ENCODE measurements at regions not wholly inside any gene's neighbourhood (a gene's known extent, or its start where the extent isn't known, plus 50 kb on each side); places are given as distances from the start of the nearest gene placed in this dataset.
"Not testable (repeated sequence)": the region's sequence is repeated elsewhere in the genome, so short reads cannot be mapped to it uniquely, and the experiment has no call there.

GRCh38 chr6:11379805-11380204 lies 147.3 kb upstream of the NEDD9 start:
- H3K4me3 ChIP-seq (ENCODE audit: low read length), result no peak overlapping the region
- DNase-seq, result no peak
- no peak overlapping the region for H2BK120ac ChIP-seq (ENCODE audit: low read depth, low read length)
- H4K5ac ChIP-seq (ENCODE audit: low read length), result no peak overlapping the region
- H2AK5ac ChIP-seq (ENCODE audit: low read length), result no peak overlapping the region
- H3K27me3 ChIP-seq (ENCODE audit: insufficient read depth, low read length, poor library complexity), result no peaks in the 10 kb centered on the region
- no peak overlapping the region for H3K23ac ChIP-seq (ENCODE audit: low read length)
- H3K9ac ChIP-seq (ENCODE audit: low read length), result no peak overlapping the region
- H3K56ac ChIP-seq (ENCODE audit: low read length), result no peak overlapping the region
- no peaks in the 10 kb centered on the region for H3K79me2 ChIP-seq (ENCODE audit: control insufficient read depth, insufficient read depth, low read length)
- H3K79me1 ChIP-seq (ENCODE audit: low read length), result no peaks in the 10 kb centered on the region
- H4K8ac ChIP-seq (ENCODE audit: low read depth, low read length), result no peak overlapping the region
- peaks cover 8% of the 10 kb centered on the region for H3K4me1 ChIP-seq (ENCODE audit: control insufficient read depth, low read depth, low read length)
- H3K27ac ChIP-seq (ENCODE audit: low read depth, low read length), result no peak overlapping the region
- no peaks in the 10 kb centered on the region for H3K36me3 ChIP-seq (ENCODE audit: control insufficient read depth, insufficient read depth, low read length)
- H3K4ac ChIP-seq (ENCODE audit: low read depth, low read length), result no peak overlapping the region
- no CpG with 5 or more reads among the region's 4 CpGs for WGBS (ENCODE audit: extremely low coverage, insufficient coverage, low lambda C conversion rate)
- no peak overlapping the region for H3K4me2 ChIP-seq (ENCODE audit: low read length)
- H2BK15ac ChIP-seq (replicated peaks; ENCODE audit: low read depth), result no peak overlapping the region
- no peak overlapping the region for H2BK5ac ChIP-seq (ENCODE audit: low read length)
- H3K18ac ChIP-seq (ENCODE audit: low read length), result no peak overlapping the region

GRCh38 chr6:11378639-11379038 lies 146.2 kb upstream of the NEDD9 start:
- H3K4me1 ChIP-seq (ENCODE audit: control insufficient read depth, low read depth, low read length), result peaks cover 2% of the 10 kb centered on the region
- no peak overlapping the region for H2BK15ac ChIP-seq (replicated peaks; ENCODE audit: low read depth)
- no peak overlapping the region for H4K5ac ChIP-seq (ENCODE audit: low read length)
- H3K4me3 ChIP-seq (ENCODE audit: low read length), result no peak overlapping the region
- no peak overlapping the region for H2BK120ac ChIP-seq (ENCODE audit: low read depth, low read length)
- H3K9ac ChIP-seq (ENCODE audit: low read length), result no peak overlapping the region
- no peak overlapping the region for H3K18ac ChIP-seq (ENCODE audit: low read length)
- no peaks in the 10 kb centered on the region for H3K79me2 ChIP-seq (ENCODE audit: control insufficient read depth, insufficient read depth, low read length)
- H3K4me2 ChIP-seq (ENCODE audit: low read length), result no peak overlapping the region
- no peak overlapping the region for H2BK5ac ChIP-seq (ENCODE audit: low read length)
- H3K4ac ChIP-seq (ENCODE audit: low read depth, low read length), result no peak overlapping the region
- H2AK5ac ChIP-seq (ENCODE audit: low read length), result no peak overlapping the region
- no peak overlapping the region for H3K23ac ChIP-seq (ENCODE audit: low read length)
- no peak overlapping the region for H4K8ac ChIP-seq (ENCODE audit: low read depth, low read length)
- no peaks in the 10 kb centered on the region for H3K79me1 ChIP-seq (ENCODE audit: low read length)
- DNase-seq, result no peak
- H3K27me3 ChIP-seq (ENCODE audit: insufficient read depth, low read length, poor library complexity), result no peaks in the 10 kb centered on the region
- no peak overlapping the region for H3K56ac ChIP-seq (ENCODE audit: low read length)
- WGBS (ENCODE audit: extremely low coverage, insufficient coverage, low lambda C conversion rate), result no CpG with 5 or more reads among the region's 4 CpGs
- no peaks in the 10 kb centered on the region for H3K36me3 ChIP-seq (ENCODE audit: control insufficient read depth, insufficient read depth, low read length)
- H3K27ac ChIP-seq (ENCODE audit: low read depth, low read length), result no peak overlapping the region

GRCh38 chr6:11374036-11375010 lies 141.9 kb upstream of the NEDD9 start:
- H3K4me3 ChIP-seq (ENCODE audit: low read length), result no peak overlapping the region
- H4K5ac ChIP-seq (ENCODE audit: low read length), result no peak overlapping the region
- WGBS (ENCODE audit: extremely low coverage, insufficient coverage, low lambda C conversion rate), result no CpG with 5 or more reads among the region's 4 CpGs

GRCh38 chr6:11373208-11373607 lies 140.7 kb upstream of the NEDD9 start:
- DNase-seq, result no peak
- no peaks in the 10 kb centered on the region for H3K79me2 ChIP-seq (ENCODE audit: control insufficient read depth, insufficient read depth, low read length)
- no peak overlapping the region for H3K4me2 ChIP-seq (ENCODE audit: low read length)
- no peaks in the 10 kb centered on the region for H3K4me1 ChIP-seq (ENCODE audit: control insufficient read depth, low read depth, low read length)
- no CpG with 5 or more reads among the region's 1 CpG for WGBS (ENCODE audit: extremely low coverage, insufficient coverage, low lambda C conversion rate)
- no peaks in the 10 kb centered on the region for H3K79me1 ChIP-seq (ENCODE audit: low read length)
- no peak overlapping the region for H3K23ac ChIP-seq (ENCODE audit: low read length)
- no peak overlapping the region for H4K5ac ChIP-seq (ENCODE audit: low read length)
- no peak overlapping the region for H3K56ac ChIP-seq (ENCODE audit: low read length)
- no peak overlapping the region for H2BK120ac ChIP-seq (ENCODE audit: low read depth, low read length)
- no peaks in the 10 kb centered on the region for H3K36me3 ChIP-seq (ENCODE audit: control insufficient read depth, insufficient read depth, low read length)
- no peak overlapping the region for H2BK5ac ChIP-seq (ENCODE audit: low read length)
- no peak overlapping the region for H2BK15ac ChIP-seq (replicated peaks; ENCODE audit: low read depth)
- no peaks in the 10 kb centered on the region for H3K27me3 ChIP-seq (ENCODE audit: insufficient read depth, low read length, poor library complexity)
- no peak overlapping the region for H3K4ac ChIP-seq (ENCODE audit: low read depth, low read length)
- H3K9ac ChIP-seq (ENCODE audit: low read length), result no peak overlapping the region
- H2AK5ac ChIP-seq (ENCODE audit: low read length), result no peak overlapping the region
- no peak overlapping the region for H4K8ac ChIP-seq (ENCODE audit: low read depth, low read length)
- no peak overlapping the region for H3K18ac ChIP-seq (ENCODE audit: low read length)
- no peak overlapping the region for H3K27ac ChIP-seq (ENCODE audit: low read depth, low read length)
- no peak overlapping the region for H3K4me3 ChIP-seq (ENCODE audit: low read length)

More at GRCh38 chr6:11374036-11375010, 141.9 kb upstream of the NEDD9 start:
- no peak overlapping the region for H3K27ac ChIP-seq (ENCODE audit: low read depth, low read length)
- no peak overlapping the region for H2AK5ac ChIP-seq (ENCODE audit: low read length)
- no peaks in the 10 kb centered on the region for H3K4me1 ChIP-seq (ENCODE audit: control insufficient read depth, low read depth, low read length)
- H3K27me3 ChIP-seq (ENCODE audit: insufficient read depth, low read length, poor library complexity), result no peaks in the 10 kb centered on the region
- H3K4me2 ChIP-seq (ENCODE audit: low read length), result no peak overlapping the region
- H2BK5ac ChIP-seq (ENCODE audit: low read length), result no peak overlapping the region
- H3K9ac ChIP-seq (ENCODE audit: low read length), result no peak overlapping the region
- no peak overlapping the region for H3K18ac ChIP-seq (ENCODE audit: low read length)
- no peaks in the 10 kb centered on the region for H3K36me3 ChIP-seq (ENCODE audit: control insufficient read depth, insufficient read depth, low read length)
- no peak overlapping the region for H4K8ac ChIP-seq (ENCODE audit: low read depth, low read length)
- no peak overlapping the region for H3K4ac ChIP-seq (ENCODE audit: low read depth, low read length)
- H3K79me2 ChIP-seq (ENCODE audit: control insufficient read depth, insufficient read depth, low read length), result no peaks in the 10 kb centered on the region
- H3K56ac ChIP-seq (ENCODE audit: low read length), result no peak overlapping the region
- DNase-seq, result no peak
- no peaks in the 10 kb centered on the region for H3K79me1 ChIP-seq (ENCODE audit: low read length)
- no peak overlapping the region for H2BK120ac ChIP-seq (ENCODE audit: low read depth, low read length)
- H2BK15ac ChIP-seq (replicated peaks; ENCODE audit: low read depth), result no peak overlapping the region
- H3K23ac ChIP-seq (ENCODE audit: low read length), result no peak overlapping the region

- H3K79me1 ChIP-seq (ENCODE audit: low read length); H3K4ac ChIP-seq (ENCODE audit: low read depth, low read length): not testable (repeated sequence)
Observed at GRCh38 chr6:11372186-11372790, 139.8 kb upstream of the NEDD9 start.

More at GRCh38 chr6:11372186-11372790, 139.8 kb upstream of the NEDD9 start:
- H3K27me3 ChIP-seq (ENCODE audit: insufficient read depth, low read length, poor library complexity); DNase-seq; H2BK120ac ChIP-seq (ENCODE audit: low read depth, low read length); H3K23ac ChIP-seq (ENCODE audit: low read length); H4K5ac ChIP-seq (ENCODE audit: low read length); H3K9ac ChIP-seq (ENCODE audit: low read length); H3K4me2 ChIP-seq (ENCODE audit: low read length); H3K4me3 ChIP-seq (ENCODE audit: low read length); H3K36me3 ChIP-seq (ENCODE audit: control insufficient read depth, insufficient read depth, low read length); H4K8ac ChIP-seq (ENCODE audit: low read depth, low read length); H2BK15ac ChIP-seq (replicated peaks; ENCODE audit: low read depth); H2AK5ac ChIP-seq (ENCODE audit: low read length); H3K27ac ChIP-seq (ENCODE audit: low read depth, low read length); H3K79me2 ChIP-seq (ENCODE audit: control insufficient read depth, insufficient read depth, low read length); H2BK5ac ChIP-seq (ENCODE audit: low read length); H3K18ac ChIP-seq (ENCODE audit: low read length); H3K56ac ChIP-seq (ENCODE audit: low read length); H3K4me1 ChIP-seq (ENCODE audit: control insufficient read depth, low read depth, low read length): not testable (repeated sequence)

Measured in mesendoderm (in vitro differentiated cells).